Calu3 (cell line): ENCODE measurements at regions not wholly inside any gene's neighbourhood (a gene's known extent, or its start where the extent isn't known, plus 50 kb on each side); places are given as distances from the start of the nearest gene placed in this dataset.

Source experiments
- BruUV-seq: library from RNA; stranded (reverse); fragments of 400-500 nt; replicated peaks from 2 replicates; lab custom pipeline; 2021; lab: Mats Ljungman, UMichigan
- CTCF ChIA-PET: fragments of 300-600 bp; sonication (Branson Sonifier 250); formaldehyde crosslinking; loops from one replicate; lab custom pipeline; 2022; ENCODE audit warnings: antibody characterized with exemption; lab: Charles Lee
- DNase-seq: peaks from one replicate; pipeline ENCODE4 v3.0.0; 2022
- H3K27ac Mint-ChIP-seq: one replicate; pipeline ENCODE4 v1.8.0; 2022; ENCODE audit warnings: mixed read lengths; ENCODE audit not compliant: unreplicated experiment
- H3K27me3 Mint-ChIP-seq: one replicate; pipeline ENCODE4 v1.8.0; 2022; ENCODE audit warnings: mixed read lengths; ENCODE audit not compliant: unreplicated experiment
- H3K36me3 Mint-ChIP-seq: one replicate; pipeline ENCODE4 v1.8.0; 2022; ENCODE audit warnings: mild to moderate bottlenecking, moderate library complexity, mixed read lengths; ENCODE audit not compliant: insufficient read depth, unreplicated experiment
- H3K4me1 Mint-ChIP-seq: one replicate; pipeline ENCODE4 v1.8.0; 2022; ENCODE audit warnings: mild to moderate bottlenecking, low read depth, mixed read lengths; ENCODE audit not compliant: unreplicated experiment
- H3K4me3 Mint-ChIP-seq: one replicate; pipeline ENCODE4 v1.8.0; 2022; ENCODE audit warnings: mild to moderate bottlenecking, low read depth, moderate library complexity, mixed read lengths; ENCODE audit not compliant: unreplicated experiment
- H3K9me3 Mint-ChIP-seq: one replicate; pipeline ENCODE4 v1.8.0; 2022; ENCODE audit warnings: low read depth, mixed read lengths; ENCODE audit not compliant: unreplicated experiment
- intact Hi-C: fragments of 100-400 bp; cut with micrococcal nuclease; formaldehyde crosslinking; loops from one replicate; pipeline ENCODE4 v1.10.0; 2022; ENCODE audit not compliant: unreplicated experiment
- TF ChIP-seq, protein P1 (sequence below): fragments of 200-600 bp; IDR thresholded peaks from one replicate; pipeline ENCODE4 v1.8.0; 2022; ENCODE audit warnings: antibody characterized with exemption; ENCODE audit not compliant: unreplicated experiment

DNA sequence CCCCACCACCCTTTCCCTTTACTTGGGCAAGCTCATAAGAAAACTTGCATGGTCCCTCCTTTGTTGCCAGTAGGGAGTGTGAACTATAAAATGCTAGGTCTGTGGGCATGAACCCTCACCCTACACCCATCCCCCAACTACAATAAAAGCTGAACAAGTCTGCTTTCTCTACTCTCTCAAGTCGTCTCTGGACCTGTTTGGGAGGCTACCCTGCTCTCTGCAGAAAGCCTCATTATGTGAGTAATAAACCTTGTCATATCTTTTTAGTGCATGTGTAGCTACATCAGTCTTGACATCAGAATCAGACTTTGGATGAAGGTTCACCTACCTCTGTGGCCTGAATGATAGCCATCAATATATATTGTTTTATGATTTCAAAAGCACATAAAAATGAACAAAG, 155.4 kb upstream of the FAM241A start:
- DNase-seq, result no peak
- no TSS peak for BruUV-seq

DNA sequence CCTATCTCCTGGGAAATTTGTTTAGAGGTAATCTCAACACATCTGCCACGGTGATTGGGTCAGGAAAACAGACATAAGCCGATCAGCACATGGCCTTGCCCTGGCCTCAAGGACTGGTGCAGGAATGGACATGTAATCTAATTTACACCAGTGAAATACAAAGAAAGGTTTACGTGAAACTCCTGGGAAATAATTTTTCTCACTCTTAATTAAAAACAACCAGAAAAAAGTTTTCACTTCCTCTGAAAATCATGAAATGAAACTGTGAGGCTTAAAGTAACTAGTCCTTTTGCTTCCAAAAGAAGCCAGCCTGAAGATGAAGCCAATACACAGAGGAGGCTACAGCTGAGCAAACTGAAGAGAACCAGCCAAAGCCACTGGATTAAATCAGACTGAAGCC, 154.1 kb upstream of the FAM241A start:
- Mint-ChIP-seq H3K27me3 (no peaks in the 10 kb centered on the region), H3K4me1 (peaks cover 9% of the 10 kb centered on the region), H3K9me3 (no peaks in the 10 kb centered on the region), H3K36me3 (no peaks in the 10 kb centered on the region), H3K4me3 (no peak overlapping the region), H3K27ac (peak overlapping the region; percentile 74)
- DNase-seq, result no peak
- BruUV-seq, result no TSS peak
- TF ChIP-seq, protein P1, sequence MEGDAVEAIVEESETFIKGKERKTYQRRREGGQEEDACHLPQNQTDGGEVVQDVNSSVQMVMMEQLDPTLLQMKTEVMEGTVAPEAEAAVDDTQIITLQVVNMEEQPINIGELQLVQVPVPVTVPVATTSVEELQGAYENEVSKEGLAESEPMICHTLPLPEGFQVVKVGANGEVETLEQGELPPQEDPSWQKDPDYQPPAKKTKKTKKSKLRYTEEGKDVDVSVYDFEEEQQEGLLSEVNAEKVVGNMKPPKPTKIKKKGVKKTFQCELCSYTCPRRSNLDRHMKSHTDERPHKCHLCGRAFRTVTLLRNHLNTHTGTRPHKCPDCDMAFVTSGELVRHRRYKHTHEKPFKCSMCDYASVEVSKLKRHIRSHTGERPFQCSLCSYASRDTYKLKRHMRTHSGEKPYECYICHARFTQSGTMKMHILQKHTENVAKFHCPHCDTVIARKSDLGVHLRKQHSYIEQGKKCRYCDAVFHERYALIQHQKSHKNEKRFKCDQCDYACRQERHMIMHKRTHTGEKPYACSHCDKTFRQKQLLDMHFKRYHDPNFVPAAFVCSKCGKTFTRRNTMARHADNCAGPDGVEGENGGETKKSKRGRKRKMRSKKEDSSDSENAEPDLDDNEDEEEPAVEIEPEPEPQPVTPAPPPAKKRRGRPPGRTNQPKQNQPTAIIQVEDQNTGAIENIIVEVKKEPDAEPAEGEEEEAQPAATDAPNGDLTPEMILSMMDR, result no peak
- intact Hi-C loops, result no loop called here
- CTCF ChIA-PET, result no interaction called here

More for the DNA sequence above, 155.4 kb upstream of the FAM241A start:
- H3K27ac Mint-ChIP-seq, result no peak overlapping the region
- H3K4me1 Mint-ChIP-seq, result peaks cover 9% of the 10 kb centered on the region
- TF ChIP-seq, protein P1, result no peak
- CTCF ChIA-PET, result no interaction called here
- intact Hi-C loops, result no loop called here
- H3K4me3 Mint-ChIP-seq, result no peak overlapping the region
- no peaks in the 10 kb centered on the region for H3K36me3 Mint-ChIP-seq
- H3K9me3 Mint-ChIP-seq, result no peaks in the 10 kb centered on the region
- no peaks in the 10 kb centered on the region for H3K27me3 Mint-ChIP-seq

DNA sequence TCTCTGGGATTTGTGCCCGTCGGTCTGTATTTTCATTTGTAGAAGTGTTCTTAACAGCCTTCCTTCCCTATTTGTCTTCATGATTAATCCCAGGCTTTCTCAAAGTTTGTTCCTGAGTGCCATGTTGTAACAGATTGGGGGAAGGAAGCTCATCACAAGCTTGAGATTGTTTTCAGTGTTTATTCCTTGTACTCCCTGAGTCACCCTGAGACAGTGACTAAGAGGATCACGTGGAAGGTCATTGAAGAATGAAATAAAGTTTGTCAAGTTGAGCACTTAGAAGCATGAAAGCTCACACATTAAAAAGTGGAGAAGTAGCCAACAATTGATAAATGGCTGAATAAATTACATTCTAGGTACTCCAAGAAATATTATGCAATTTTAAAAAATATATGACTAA, 153.5 kb upstream of the FAM241A start:
- BruUV-seq, result no TSS peak
- no peaks in the 10 kb centered on the region for H3K27me3 Mint-ChIP-seq
- H3K27ac Mint-ChIP-seq, result peak overlapping the region; percentile 74
- intact Hi-C loops, result no loop called here
- CTCF ChIA-PET, result no interaction called here
- no peak overlapping the region for H3K4me3 Mint-ChIP-seq
- peak; percentile 3 for DNase-seq
- H3K9me3 Mint-ChIP-seq, result no peaks in the 10 kb centered on the region
- TF ChIP-seq, protein P1, result no peak
- H3K36me3 Mint-ChIP-seq, result no peaks in the 10 kb centered on the region
- H3K4me1 Mint-ChIP-seq, result peaks cover 9% of the 10 kb centered on the region

DNA sequence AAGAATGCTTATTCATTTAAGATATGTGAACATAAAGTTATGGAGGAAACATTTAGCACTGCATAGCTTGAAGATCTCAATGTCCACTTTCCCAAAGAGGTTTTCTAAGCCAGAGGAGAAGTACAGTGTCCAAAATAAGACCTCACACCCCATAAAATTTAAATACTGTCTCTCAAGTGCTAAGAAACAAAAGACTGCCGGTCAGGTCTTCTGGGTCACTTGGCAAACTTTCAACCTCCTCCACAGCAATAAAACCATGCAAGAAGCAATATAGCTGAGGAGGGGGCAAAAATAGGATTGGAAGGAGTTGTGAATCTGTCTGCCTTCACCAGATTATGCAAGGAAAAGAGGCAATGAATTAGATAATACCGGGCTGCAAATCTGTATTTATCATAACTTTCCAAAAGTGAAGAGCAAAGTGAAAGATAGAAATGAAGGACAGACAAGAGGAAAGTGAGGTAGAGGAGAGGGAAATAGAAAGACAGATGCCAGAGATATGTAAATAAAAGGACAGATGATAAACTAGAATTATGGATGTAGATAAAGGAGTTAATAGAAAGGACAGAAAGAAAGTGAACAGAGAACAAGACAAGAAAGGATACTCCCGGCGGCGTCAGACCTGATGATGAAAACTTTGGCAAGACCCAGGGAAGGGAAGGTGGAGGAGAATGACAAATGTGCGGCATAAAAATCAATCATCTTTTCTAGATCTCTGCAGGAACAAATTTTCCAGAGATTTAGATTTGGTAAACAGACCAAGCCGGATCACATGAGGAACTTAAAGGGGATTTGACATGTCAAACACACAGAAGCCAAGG, 152.7 kb upstream of the FAM241A start:
- no peaks in the 10 kb centered on the region for H3K36me3 Mint-ChIP-seq
- H3K4me1 Mint-ChIP-seq, result peaks cover 9% of the 10 kb centered on the region
- no peak for DNase-seq
- CTCF ChIA-PET, result no interaction called here
- H3K27me3 Mint-ChIP-seq, result no peaks in the 10 kb centered on the region
- intact Hi-C loops, result no loop called here
- H3K4me3 Mint-ChIP-seq, result no peak overlapping the region
- TF ChIP-seq, protein P1, result no peak
- no peaks in the 10 kb centered on the region for H3K9me3 Mint-ChIP-seq
- BruUV-seq, result no TSS peak
- H3K27ac Mint-ChIP-seq, result no peak overlapping the region
